ENCODE measurements at regions not wholly inside any gene's neighbourhood (a gene's known extent, or its start where the extent isn't known, plus 50 kb on each side); places are given as distances from the start of the nearest gene placed in this dataset.

DNA sequence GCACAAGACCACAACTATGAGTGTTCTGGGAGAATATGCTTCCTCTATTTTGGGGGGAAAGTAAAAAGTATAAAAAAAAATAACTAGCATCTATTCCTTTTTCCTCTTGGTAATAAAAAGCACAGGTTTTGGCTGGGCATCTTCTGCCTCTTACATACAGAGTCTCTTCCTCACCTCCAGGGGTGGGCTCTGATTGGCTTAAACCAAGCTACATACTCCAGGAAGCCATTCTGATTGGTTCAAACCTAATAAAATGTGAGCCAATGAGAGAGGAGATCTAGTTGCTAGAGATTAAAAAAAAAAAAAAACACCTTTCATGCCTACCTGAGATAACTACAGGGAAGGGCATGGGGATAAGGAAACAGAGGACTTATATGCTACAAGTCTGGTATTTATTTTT lies 365.9 kb upstream of the ERCC4 start:
- no peaks in the 10 kb centered on the region for H4K20me1 ChIP-seq (ENCODE audit: insufficient read depth, low read depth, low read length)
- peak; percentile 56 for DNase-seq
- H3K4me2 ChIP-seq (ENCODE audit: low read depth, low read length, poor library complexity, severe bottlenecking) = no peak overlapping the region
- no peaks in the 10 kb centered on the region for H3K27me3 ChIP-seq (ENCODE audit: low read length)
- H3K4me1 ChIP-seq (ENCODE audit: low read length) = no peaks in the 10 kb centered on the region
- no peaks in the 10 kb centered on the region for H3K36me3 ChIP-seq (ENCODE audit: insufficient read depth, low read length)
- no peak overlapping the region for H3K4me3 ChIP-seq (ENCODE audit: low read length)
- H3K79me2 ChIP-seq (ENCODE audit: low read length) = no peaks in the 10 kb centered on the region
- no peak overlapping the region for H3K27ac ChIP-seq (ENCODE audit: low read length)
- H3K9me3 ChIP-seq (ENCODE audit: low read length) = no peaks in the 10 kb centered on the region
- H3K9ac ChIP-seq (ENCODE audit: low read length) = no peak overlapping the region
- no peaks in the 10 kb centered on the region for H3K9me2 ChIP-seq (replicated peaks; ENCODE audit: insufficient read depth, low read length)
- H2AFZ ChIP-seq (ENCODE audit: low read length) = no peak overlapping the region

DNA sequence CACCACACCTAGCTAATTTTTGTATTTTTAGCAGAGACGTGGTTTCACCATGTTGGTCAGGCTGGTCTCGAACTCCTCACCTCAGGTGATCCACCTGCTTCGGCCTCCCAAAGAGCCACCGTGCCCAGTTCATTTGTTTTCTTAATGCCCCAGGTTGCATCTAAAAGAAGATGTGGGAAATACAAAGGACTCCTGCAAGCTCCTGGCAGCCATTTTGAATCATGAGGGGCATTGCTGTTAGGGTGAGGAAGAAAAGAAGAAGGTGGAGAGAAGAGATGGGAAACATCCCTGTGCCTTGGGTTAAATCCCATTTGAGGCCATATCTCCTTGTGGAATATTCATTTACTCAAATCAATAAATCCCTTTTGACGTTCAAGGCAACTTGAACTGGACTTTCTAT lies 365.3 kb upstream of the ERCC4 start:
- no peak overlapping the region for H2AFZ ChIP-seq (ENCODE audit: low read length)
- no peaks in the 10 kb centered on the region for H3K9me3 ChIP-seq (ENCODE audit: low read length)
- H3K4me2 ChIP-seq (ENCODE audit: low read depth, low read length, poor library complexity, severe bottlenecking) = no peak overlapping the region
- H4K20me1 ChIP-seq (ENCODE audit: insufficient read depth, low read depth, low read length) = no peaks in the 10 kb centered on the region
- no peak overlapping the region for H3K9ac ChIP-seq (ENCODE audit: low read length)
- H3K79me2 ChIP-seq (ENCODE audit: low read length) = no peaks in the 10 kb centered on the region
- H3K36me3 ChIP-seq (ENCODE audit: insufficient read depth, low read length) = no peaks in the 10 kb centered on the region
- no peak overlapping the region for H3K27ac ChIP-seq (ENCODE audit: low read length)
- H3K4me1 ChIP-seq (ENCODE audit: low read length) = no peaks in the 10 kb centered on the region
- H3K27me3 ChIP-seq (ENCODE audit: low read length) = no peaks in the 10 kb centered on the region
- no peak overlapping the region for H3K4me3 ChIP-seq (ENCODE audit: low read length)
- no peak for DNase-seq
- H3K9me2 ChIP-seq (replicated peaks; ENCODE audit: insufficient read depth, low read length) = no peaks in the 10 kb centered on the region

DNA sequence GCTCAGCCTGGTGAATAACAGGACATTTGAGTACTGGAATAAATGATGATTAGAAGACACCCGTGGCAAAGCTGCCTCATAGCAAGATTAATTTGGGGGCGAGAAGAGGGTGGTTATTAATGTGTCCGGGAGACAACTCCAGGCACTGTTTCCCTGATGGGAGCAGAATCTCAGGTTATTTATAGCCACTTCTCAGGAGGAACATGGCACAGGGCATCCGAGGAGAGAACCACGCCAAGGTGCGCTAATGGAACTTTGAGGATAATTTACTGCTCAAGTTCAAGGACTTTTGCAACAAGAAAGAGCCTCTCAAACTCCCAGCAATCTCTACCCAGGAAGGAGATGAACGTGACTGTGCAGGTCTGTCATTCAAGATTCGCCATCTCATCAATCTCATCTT lies 362.5 kb upstream of the ERCC4 start:
- Histone ChIP-seq H3K9me2 (replicated peaks; ENCODE audit: insufficient read depth, low read length) (no peaks in the 10 kb centered on the region), H2AFZ (ENCODE audit: low read length) (no peak overlapping the region), H3K9ac (ENCODE audit: low read length) (no peak overlapping the region), H3K27me3 (ENCODE audit: low read length) (no peaks in the 10 kb centered on the region), H3K9me3 (ENCODE audit: low read length) (no peaks in the 10 kb centered on the region), H4K20me1 (ENCODE audit: insufficient read depth, low read depth, low read length) (no peaks in the 10 kb centered on the region), H3K4me3 (ENCODE audit: low read length) (no peak overlapping the region), H3K79me2 (ENCODE audit: low read length) (no peaks in the 10 kb centered on the region), H3K36me3 (ENCODE audit: insufficient read depth, low read length) (no peaks in the 10 kb centered on the region), H3K4me1 (ENCODE audit: low read length) (no peaks in the 10 kb centered on the region), H3K4me2 (ENCODE audit: low read depth, low read length, poor library complexity, severe bottlenecking) (no peak overlapping the region), H3K27ac (ENCODE audit: low read length) (no peak overlapping the region)
- DNase-seq = no peak

DNA sequence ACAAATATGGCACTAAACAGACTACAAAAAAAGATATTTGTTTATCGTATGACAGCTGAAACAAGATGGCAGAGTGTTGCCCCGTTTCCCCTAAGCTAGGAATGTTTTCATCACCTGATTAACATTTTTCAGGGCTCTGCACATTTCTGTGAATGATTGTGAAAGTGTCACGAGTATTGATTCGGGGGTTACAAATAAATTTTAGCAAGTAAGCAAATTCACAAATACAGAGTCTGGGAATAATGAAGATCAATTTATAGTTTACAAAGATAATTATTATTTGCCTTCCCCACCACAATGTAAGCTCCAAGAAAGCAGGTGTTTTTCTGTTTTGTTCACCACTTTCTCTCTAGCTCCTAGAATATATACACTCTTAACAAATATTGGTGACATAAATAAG lies 361.2 kb upstream of the ERCC4 start:
- Histone ChIP-seq H3K79me2 (ENCODE audit: low read length) (no peaks in the 10 kb centered on the region), H4K20me1 (ENCODE audit: insufficient read depth, low read depth, low read length) (no peaks in the 10 kb centered on the region), H3K4me3 (ENCODE audit: low read length) (no peak overlapping the region), H3K4me1 (ENCODE audit: low read length) (no peaks in the 10 kb centered on the region), H2AFZ (ENCODE audit: low read length) (no peak overlapping the region), H3K9ac (ENCODE audit: low read length) (no peak overlapping the region), H3K27me3 (ENCODE audit: low read length) (no peaks in the 10 kb centered on the region), H3K9me3 (ENCODE audit: low read length) (no peaks in the 10 kb centered on the region), H3K4me2 (ENCODE audit: low read depth, low read length, poor library complexity, severe bottlenecking) (no peak overlapping the region), H3K9me2 (replicated peaks; ENCODE audit: insufficient read depth, low read length) (no peaks in the 10 kb centered on the region), H3K36me3 (ENCODE audit: insufficient read depth, low read length) (no peaks in the 10 kb centered on the region), H3K27ac (ENCODE audit: low read length) (no peak overlapping the region)
- no peak for DNase-seq

DNA sequence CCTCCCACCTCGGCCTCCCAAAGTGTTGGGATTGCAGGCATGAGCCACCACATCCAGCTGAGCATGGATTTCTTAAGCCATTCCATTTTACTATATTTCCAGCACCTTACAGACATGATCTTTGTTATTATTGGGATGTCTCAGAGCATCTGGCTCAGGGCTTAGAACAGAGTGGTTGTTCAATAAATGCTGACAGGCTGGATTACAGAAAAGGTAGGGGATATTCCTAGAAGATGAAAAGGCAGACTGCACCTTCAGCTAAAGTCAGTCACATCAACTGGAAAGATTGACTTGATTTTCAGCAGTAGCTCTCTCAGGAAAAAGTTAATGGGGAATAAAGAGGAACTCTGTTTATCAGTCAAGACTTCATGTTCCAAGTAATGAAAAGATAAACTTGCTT lies 360.3 kb upstream of the ERCC4 start:
- no peak for DNase-seq
- Histone ChIP-seq H3K9me3 (ENCODE audit: low read length) (no peaks in the 10 kb centered on the region), H3K4me3 (ENCODE audit: low read length) (no peak overlapping the region), H4K20me1 (ENCODE audit: insufficient read depth, low read depth, low read length) (no peaks in the 10 kb centered on the region), H3K9ac (ENCODE audit: low read length) (no peak overlapping the region), H3K4me2 (ENCODE audit: low read depth, low read length, poor library complexity, severe bottlenecking) (no peak overlapping the region), H3K27ac (ENCODE audit: low read length) (no peak overlapping the region), H3K4me1 (ENCODE audit: low read length) (no peaks in the 10 kb centered on the region), H3K79me2 (ENCODE audit: low read length) (no peaks in the 10 kb centered on the region), H3K9me2 (replicated peaks; ENCODE audit: insufficient read depth, low read length) (no peaks in the 10 kb centered on the region), H3K27me3 (ENCODE audit: low read length) (no peaks in the 10 kb centered on the region), H2AFZ (ENCODE audit: low read length) (no peak overlapping the region), H3K36me3 (ENCODE audit: insufficient read depth, low read length) (no peaks in the 10 kb centered on the region)

DNA sequence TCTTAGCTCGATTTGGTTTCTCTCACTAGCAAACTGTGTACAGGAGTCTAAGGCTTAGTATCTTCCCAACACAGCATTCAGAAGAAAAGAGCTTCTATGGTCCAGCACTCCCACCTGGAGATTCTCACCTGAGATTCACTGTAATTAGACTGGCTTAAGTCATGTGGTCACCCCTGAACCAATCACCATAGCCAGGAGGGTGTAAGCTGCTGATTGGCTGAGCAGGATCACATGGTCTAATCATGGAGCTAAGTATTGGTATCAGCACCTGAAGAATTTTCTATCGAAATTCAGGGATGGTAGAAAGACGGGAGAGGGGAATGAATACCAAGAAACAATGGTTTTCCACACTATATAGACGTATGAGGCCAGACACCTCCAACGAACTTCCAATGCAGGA lies 359.8 kb upstream of the ERCC4 start:
- Histone ChIP-seq H3K79me2 (ENCODE audit: low read length) (no peaks in the 10 kb centered on the region), H2AFZ (ENCODE audit: low read length) (no peak overlapping the region), H3K27me3 (ENCODE audit: low read length) (no peaks in the 10 kb centered on the region), H3K36me3 (ENCODE audit: insufficient read depth, low read length) (no peaks in the 10 kb centered on the region), H3K4me3 (ENCODE audit: low read length) (no peak overlapping the region), H3K9me3 (ENCODE audit: low read length) (no peaks in the 10 kb centered on the region), H3K9me2 (replicated peaks; ENCODE audit: insufficient read depth, low read length) (no peaks in the 10 kb centered on the region), H3K9ac (ENCODE audit: low read length) (no peak overlapping the region), H4K20me1 (ENCODE audit: insufficient read depth, low read depth, low read length) (no peaks in the 10 kb centered on the region), H3K4me2 (ENCODE audit: low read depth, low read length, poor library complexity, severe bottlenecking) (no peak overlapping the region), H3K27ac (ENCODE audit: low read length) (no peak overlapping the region), H3K4me1 (ENCODE audit: low read length) (no peaks in the 10 kb centered on the region)
- no peak for DNase-seq

DNA sequence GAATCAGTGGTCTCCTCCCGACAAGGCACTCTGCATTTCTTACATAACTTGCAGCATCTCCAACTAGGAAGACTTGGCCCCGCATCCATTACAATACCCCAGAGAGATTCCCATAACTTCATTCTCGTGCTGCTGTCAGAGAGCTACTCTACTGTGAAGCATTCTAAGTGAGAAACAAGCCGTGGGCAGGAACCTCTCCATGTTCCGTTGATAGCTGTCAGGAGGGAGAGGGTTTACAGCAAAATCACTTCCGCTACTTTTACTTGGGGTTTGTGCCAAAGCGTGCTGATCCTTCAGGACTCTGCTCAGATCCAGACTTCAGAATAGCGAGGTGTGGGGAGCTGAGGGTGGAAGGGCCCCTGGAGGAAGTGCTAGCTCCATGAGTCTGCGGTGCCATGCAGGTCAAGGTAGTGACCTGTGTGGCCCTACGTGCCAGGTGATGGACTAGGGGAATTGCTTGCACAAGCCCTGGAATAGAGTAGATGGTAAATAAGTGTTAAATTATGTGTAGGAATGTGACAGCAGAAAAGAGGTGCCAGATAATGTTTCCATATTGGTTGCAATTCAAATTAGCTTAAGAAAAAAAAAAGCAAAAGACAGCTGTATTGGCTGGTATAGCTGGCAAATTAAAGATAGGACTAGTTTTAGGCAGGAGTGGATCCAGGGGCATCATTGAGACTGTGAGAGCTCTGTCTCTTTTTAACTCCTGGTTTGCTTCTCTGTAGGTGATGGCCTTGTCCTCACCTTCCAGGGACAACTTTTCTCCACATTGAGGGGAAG lies 358.5 kb upstream of the ERCC4 start:
- no peaks in the 10 kb centered on the region for H3K9me3 ChIP-seq (ENCODE audit: low read length)
- no peak overlapping the region for H3K9ac ChIP-seq (ENCODE audit: low read length)
- no peaks in the 10 kb centered on the region for H3K27me3 ChIP-seq (ENCODE audit: low read length)
- H3K79me2 ChIP-seq (ENCODE audit: low read length) = no peaks in the 10 kb centered on the region
- DNase-seq = no peak
- no peaks in the 10 kb centered on the region for H3K9me2 ChIP-seq (replicated peaks; ENCODE audit: insufficient read depth, low read length)
- no peaks in the 10 kb centered on the region for H3K36me3 ChIP-seq (ENCODE audit: insufficient read depth, low read length)
- no peak overlapping the region for H3K4me3 ChIP-seq (ENCODE audit: low read length)
- no peak overlapping the region for H3K27ac ChIP-seq (ENCODE audit: low read length)
- no peaks in the 10 kb centered on the region for H3K4me1 ChIP-seq (ENCODE audit: low read length)
- no peak overlapping the region for H3K4me2 ChIP-seq (ENCODE audit: low read depth, low read length, poor library complexity, severe bottlenecking)
- H4K20me1 ChIP-seq (ENCODE audit: insufficient read depth, low read depth, low read length) = no peaks in the 10 kb centered on the region
- H2AFZ ChIP-seq (ENCODE audit: low read length) = no peak overlapping the region

DNA sequence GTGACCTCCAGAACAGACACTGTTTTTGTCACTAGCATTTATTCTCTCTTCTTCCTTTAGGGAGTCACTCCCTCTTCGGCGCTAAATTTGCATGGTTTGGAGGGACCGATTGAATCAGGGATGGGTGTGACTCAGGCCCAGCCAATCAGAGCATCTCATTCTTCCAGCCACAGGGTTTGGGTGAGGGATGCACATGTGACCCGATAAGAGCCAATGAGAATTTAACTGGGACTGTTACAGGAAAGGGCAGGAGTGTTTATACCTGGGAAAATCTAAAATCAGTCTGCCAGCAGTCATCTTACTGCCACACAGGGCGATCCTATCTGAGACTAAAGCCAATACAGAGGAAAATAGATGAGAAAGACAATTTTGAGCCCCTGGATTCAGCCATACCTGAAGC lies 351.2 kb upstream of the ERCC4 start:
- Histone ChIP-seq H3K4me3 (ENCODE audit: low read length) (no peak overlapping the region), H2AFZ (ENCODE audit: low read length) (no peak overlapping the region), H3K36me3 (ENCODE audit: insufficient read depth, low read length) (no peaks in the 10 kb centered on the region), H3K79me2 (ENCODE audit: low read length) (no peaks in the 10 kb centered on the region), H3K9me3 (ENCODE audit: low read length) (no peaks in the 10 kb centered on the region), H3K27me3 (ENCODE audit: low read length) (no peaks in the 10 kb centered on the region), H4K20me1 (ENCODE audit: insufficient read depth, low read depth, low read length) (no peaks in the 10 kb centered on the region), H3K4me1 (ENCODE audit: low read length) (no peaks in the 10 kb centered on the region), H3K9me2 (replicated peaks; ENCODE audit: insufficient read depth, low read length) (no peaks in the 10 kb centered on the region), H3K27ac (ENCODE audit: low read length) (no peak overlapping the region), H3K9ac (ENCODE audit: low read length) (no peak overlapping the region), H3K4me2 (ENCODE audit: low read depth, low read length, poor library complexity, severe bottlenecking) (no peak overlapping the region)
- DNase-seq = no peak
